GM23248 (cell line): ENCODE measurements at regions not wholly inside any gene's neighbourhood (a gene's known extent, or its start where the extent isn't known, plus 50 kb on each side); places are given as distances from the start of the nearest gene placed in this dataset.

Experiments used
- DNase-seq: peaks from one replicate; pipeline ENCODE4 v3.0.0-alpha.2; 2015
- H2AFZ ChIP-seq: fragments of 200-600 bp; sonication (generic); 2 replicates; pipeline ENCODE4 v1.6.1; 2016; ENCODE audit warnings: antibody characterized with exemption
- H3F3A ChIP-seq: fragments of 200-600 bp; sonication (generic); 2 replicates; pipeline ENCODE4 v1.6.1; 2016; ENCODE audit warnings: mild to moderate bottlenecking, antibody characterized with exemption, mixed run types; ENCODE audit not compliant: insufficient read depth
- H3K27ac ChIP-seq: fragments of 200-600 bp; sonication (generic); 2 replicates; pipeline ENCODE4 v1.5.1; 2016; ENCODE audit warnings: mild to moderate bottlenecking
- H3K27me3 ChIP-seq: fragments of 200-600 bp; sonication (generic); replicated peaks from 2 replicates; pipeline ENCODE4 v1.6.1; 2016; ENCODE audit warnings: mild to moderate bottlenecking; ENCODE audit not compliant: insufficient read depth
- H3K36me3 ChIP-seq: fragments of 200-600 bp; sonication (generic); 2 replicates; pipeline ENCODE4 v1.6.1; 2016; ENCODE audit warnings: low read depth, mild to moderate bottlenecking
- H3K4me1 ChIP-seq: fragments of 200-600 bp; sonication (generic); 2 replicates; pipeline ENCODE4 v1.6.1; 2016; ENCODE audit warnings: mild to moderate bottlenecking; ENCODE audit not compliant: insufficient read depth
- H3K4me2 ChIP-seq: fragments of 200-600 bp; sonication (generic); one replicate; pipeline ENCODE4 v1.6.1; 2016; ENCODE audit warnings: mild to moderate bottlenecking; ENCODE audit not compliant: unreplicated experiment
- H3K4me3 ChIP-seq: fragments of 200-600 bp; sonication (generic); 2 replicates; pipeline ENCODE4 v1.5.1; 2016; ENCODE audit warnings: mild to moderate bottlenecking
- H3K79me2 ChIP-seq: fragments of 200-600 bp; sonication (generic); 2 replicates; pipeline ENCODE4 v1.6.1; 2016; ENCODE audit warnings: mild to moderate bottlenecking; ENCODE audit not compliant: insufficient read depth
- H3K9ac ChIP-seq: fragments of 200-600 bp; sonication (generic); 2 replicates; pipeline ENCODE4 v1.6.1; 2016; ENCODE audit warnings: mild to moderate bottlenecking
- H3K9me2 ChIP-seq: fragments of 200-600 bp; sonication (generic); 2 replicates; pipeline ENCODE4 v1.6.1; 2016; ENCODE audit warnings: mixed run types, mild to moderate bottlenecking, moderate library complexity; ENCODE audit not compliant: insufficient read depth
- H3K9me3 ChIP-seq: fragments of 200-600 bp; sonication (generic); one replicate; pipeline ENCODE4 v1.6.1; 2017; ENCODE audit warnings: low read depth
- H4K20me1 ChIP-seq: fragments of 200-600 bp; sonication (generic); 2 replicates; pipeline ENCODE4 v1.6.0; 2016; ENCODE audit not compliant: insufficient read depth
- EZH2 ChIP-seq: fragments of 200-600 bp; sonication (generic); IDR thresholded peaks from 2 replicates; pipeline ENCODE4 v1.6.1; 2018; ENCODE audit warnings: antibody characterized with exemption, mild to moderate bottlenecking; ENCODE audit not compliant: insufficient read depth, poor library complexity, severe bottlenecking
- EZH2phosphoT487 ChIP-seq: fragments of 200-600 bp; sonication (generic); IDR thresholded peaks from 2 replicates; pipeline ENCODE4 v1.6.1; 2018; ENCODE audit warnings: antibody characterized with exemption, moderate library complexity, mild to moderate bottlenecking, low read depth; ENCODE audit not compliant: insufficient read depth
- WGBS, 2 experiments: methylation state at CpG; one replicate each; pipeline ENCODE4 v1.1.6; 2015 to 2017; ENCODE audit warnings: low lambda C conversion rate in 2 of 2, low coverage in 1 of 2; ENCODE audit errors: missing lambda C conversion rate in 2 of 2; 5-methylcytosine and 5-hydroxymethylcytosine counted together
- in situ Hi-C: fragments of 300-500 bp; cut with MboI; formaldehyde crosslinking; loops from 2 replicates; pipeline ENCODE4 v1.15.0; 2020

- no peak for TF ChIP-seq EZH2
- TF ChIP-seq EZH2phosphoT487, result no peak
- Histone ChIP-seq H4K20me1 (no peaks in the 10 kb centered on the region), H3K27me3 (peaks cover 22% of the 10 kb centered on the region; the same call in 1 of the 2 replicates), H3K4me3 (no peak overlapping the region), H3K9ac (no peak overlapping the region), H3K79me2 (no peaks in the 10 kb centered on the region), H3K4me2 (no peak overlapping the region), H3K36me3 (no peaks in the 10 kb centered on the region), H3K27ac (no peak overlapping the region), H3K4me1 (peaks cover 11% of the 10 kb centered on the region), H3F3A (no peaks in the 10 kb centered on the region), H3K9me3 (no peaks in the 10 kb centered on the region), H3K9me2 (no peaks in the 10 kb centered on the region), H2AFZ (no peak overlapping the region)
- in situ Hi-C loops, result no loop called here
- WGBS, 2 experiments, result 70 to 79% methylated on average over 5 of the region's 5 CpGs
- DNase-seq, result no peak
These were observed 166.8 kb downstream of the RHOU start for GRCh38 chr1:228901936-228902681.

GRCh38 chr1:228902781-228903433 lies 167.6 kb downstream of the RHOU start:
- no peaks in the 10 kb centered on the region for H4K20me1 ChIP-seq
- H3K9me2 ChIP-seq, result no peaks in the 10 kb centered on the region
- no peaks in the 10 kb centered on the region for H3K79me2 ChIP-seq
- peak; percentile 98 for DNase-seq
- no peaks in the 10 kb centered on the region for H3K9me3 ChIP-seq
- no peak overlapping the region for H3K9ac ChIP-seq
- no peaks in the 10 kb centered on the region for H3F3A ChIP-seq
- 0 out of 2 replicates have a peak overlapping the region, but pooled peaks have one; percentile 14 for H3K27ac ChIP-seq
- in situ Hi-C loops, result no loop called here
- H3K4me3 ChIP-seq, result no peak overlapping the region
- H3K36me3 ChIP-seq, result no peaks in the 10 kb centered on the region
- H3K4me2 ChIP-seq, result peak overlapping the region; percentile 9
- H3K4me1 ChIP-seq, result peaks cover 11% of the 10 kb centered on the region
- TF ChIP-seq EZH2 (no peak), EZH2phosphoT487 (no peak)
- WGBS, 2 experiments, result 38% methylated on average over 13 of the region's 13 CpGs
- H3K27me3 ChIP-seq, result peaks cover 22% of the 10 kb centered on the region; the same call in 1 of the 2 replicates
- no peak overlapping the region for H2AFZ ChIP-seq

- TF ChIP-seq EZH2phosphoT487 (no peak), EZH2 (no peak)
- Histone ChIP-seq H3K4me2 (peak overlapping the region; percentile 9), H3K9me2 (no peaks in the 10 kb centered on the region), H4K20me1 (no peaks in the 10 kb centered on the region), H3K27ac (0 out of 2 replicates have a peak overlapping the region, but pooled peaks have one; percentile 14), H3K79me2 (no peaks in the 10 kb centered on the region), H3K4me3 (no peak overlapping the region), H2AFZ (no peak overlapping the region), H3K4me1 (peaks cover 11% of the 10 kb centered on the region), H3K9ac (no peak overlapping the region), H3K9me3 (no peaks in the 10 kb centered on the region), H3F3A (no peaks in the 10 kb centered on the region), H3K27me3 (peaks cover 22% of the 10 kb centered on the region; the same call in 1 of the 2 replicates), H3K36me3 (no peaks in the 10 kb centered on the region)
- in situ Hi-C loops, result no loop called here
- peak; percentile 20 for DNase-seq
- 48 to 51% methylated on average over 9 of the region's 9 CpGs for WGBS, 2 experiments
These were observed 168.3 kb downstream of the RHOU start for GRCh38 chr1:228903434-228904071.

- Histone ChIP-seq H3K9me2 (no peaks in the 10 kb centered on the region), H3K79me2 (no peaks in the 10 kb centered on the region), H3K4me1 (peaks cover 11% of the 10 kb centered on the region), H3K27ac (no peak overlapping the region), H3K4me3 (no peak overlapping the region), H4K20me1 (no peaks in the 10 kb centered on the region), H2AFZ (no peak overlapping the region), H3K36me3 (no peaks in the 10 kb centered on the region), H3K27me3 (peaks cover 22% of the 10 kb centered on the region; the same call in 1 of the 2 replicates), H3K4me2 (no peak overlapping the region), H3F3A (no peaks in the 10 kb centered on the region), H3K9ac (no peak overlapping the region), H3K9me3 (no peaks in the 10 kb centered on the region)
- DNase-seq, result no peak
- TF ChIP-seq EZH2phosphoT487 (no peak), EZH2 (no peak)
- WGBS, 2 experiments, result 91 to 95% methylated on average over 4 of the region's 4 CpGs
- in situ Hi-C loops, result no loop called here
These were observed 168.9 kb downstream of the RHOU start for GRCh38 chr1:228904222-228904621.
